Neural progenitor cell (in vitro differentiated cells): ENCODE measurements at regions not wholly inside any gene's neighbourhood (a gene's known extent, or its start where the extent isn't known, plus 50 kb on each side); places are given as distances from the start of the nearest gene placed in this dataset.

Source experiments
- CTCF ChIP-seq: fragments of 200-600 bp; sonication (generic); IDR thresholded peaks from 2 replicates; pipeline ENCODE4 v1.5.1; 2017; ENCODE audit warnings: antibody characterized with exemption, mild to moderate bottlenecking
- EZH2 ChIP-seq: fragments of 200-600 bp; sonication (generic); IDR thresholded peaks from 2 replicates; pipeline ENCODE4 v1.6.1; 2017; ENCODE audit warnings: antibody characterized with exemption, mild to moderate bottlenecking, moderate library complexity

DNA sequence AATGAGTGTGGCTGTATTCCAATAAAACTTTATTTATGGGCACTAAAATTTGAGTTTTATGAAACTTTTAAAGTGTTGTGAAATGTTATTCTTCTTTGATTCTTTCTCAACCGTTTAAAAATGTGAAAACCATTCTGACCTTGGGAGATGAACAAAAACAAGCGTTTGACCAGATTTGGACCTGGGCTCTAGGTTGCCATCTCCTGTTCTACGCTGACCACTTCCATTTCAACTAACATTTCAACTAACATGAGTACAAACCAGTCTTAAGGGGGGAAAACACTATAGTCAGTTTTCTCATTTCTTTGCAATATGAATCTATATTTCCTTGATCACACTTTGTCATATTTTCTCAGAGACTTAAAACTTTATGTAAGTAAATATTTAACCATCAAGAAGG is 118.4 kb upstream of the IRX5 start:
- TF ChIP-seq CTCF (peak; percentile 26), EZH2 (no peak)
